ENCODE measurements at regions not wholly inside any gene's neighbourhood (a gene's known extent, or its start where the extent isn't known, plus 50 kb on each side); places are given as distances from the start of the nearest gene placed in this dataset.

DNA sequence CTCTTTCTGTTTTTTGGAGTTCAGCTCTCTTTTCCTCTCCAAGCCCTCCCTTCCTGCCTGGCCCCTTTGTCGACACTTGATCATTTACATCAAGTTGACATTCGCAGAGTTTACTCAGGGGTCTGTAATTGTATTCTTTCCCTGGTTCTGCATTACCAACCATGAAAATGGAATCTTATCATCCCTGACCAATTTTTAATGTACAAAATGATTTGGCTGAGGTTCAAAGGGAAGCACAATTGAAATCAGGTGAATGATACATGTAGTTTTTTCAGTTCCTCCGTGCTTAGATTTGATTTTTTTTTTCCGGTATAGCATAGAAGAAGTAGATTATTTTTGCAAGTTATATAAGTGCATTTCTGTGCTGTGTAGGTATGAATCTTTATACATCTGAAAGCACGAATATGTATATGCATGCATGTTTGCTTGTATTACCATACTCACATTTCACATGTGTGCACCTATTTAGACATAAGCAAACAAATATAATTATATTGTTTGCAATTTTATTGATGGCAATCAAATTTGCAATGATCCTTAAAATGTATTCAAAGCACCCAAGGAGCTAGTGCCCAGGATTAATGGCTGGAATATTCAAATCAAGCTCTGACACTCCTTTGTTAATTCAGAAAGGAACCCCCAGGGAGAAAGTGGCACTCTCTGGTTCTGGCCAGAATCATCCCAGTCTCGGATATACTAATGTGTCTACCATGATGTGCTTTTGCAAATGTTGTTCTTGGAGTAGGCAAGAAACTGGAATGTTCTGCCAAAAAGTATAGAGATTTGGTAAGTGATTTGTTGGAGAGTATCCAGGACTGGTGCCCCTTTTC is 189.3 kb downstream of the VRK1 start:
- no peak for DNase-seq

DNA sequence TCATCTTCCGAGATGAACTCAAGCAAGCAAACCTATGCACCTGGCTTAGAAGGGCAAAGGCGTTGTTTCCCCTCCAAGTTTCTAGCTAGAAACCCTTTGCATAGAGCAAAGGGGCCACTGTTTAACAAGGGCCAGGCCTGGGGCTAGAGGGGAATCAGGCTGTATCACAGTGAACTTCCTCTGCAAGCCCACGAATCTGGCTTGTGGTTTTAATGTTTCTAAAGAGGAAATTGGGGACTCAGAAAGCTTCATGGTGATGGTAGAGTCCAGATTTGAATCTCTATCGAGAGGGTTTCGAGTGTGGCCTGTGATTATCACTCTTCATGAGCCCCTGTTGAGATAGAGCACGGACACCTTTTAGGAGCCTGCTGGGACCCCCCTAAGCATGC is 189.9 kb downstream of the VRK1 start:
- no peak for DNase-seq

DNA sequence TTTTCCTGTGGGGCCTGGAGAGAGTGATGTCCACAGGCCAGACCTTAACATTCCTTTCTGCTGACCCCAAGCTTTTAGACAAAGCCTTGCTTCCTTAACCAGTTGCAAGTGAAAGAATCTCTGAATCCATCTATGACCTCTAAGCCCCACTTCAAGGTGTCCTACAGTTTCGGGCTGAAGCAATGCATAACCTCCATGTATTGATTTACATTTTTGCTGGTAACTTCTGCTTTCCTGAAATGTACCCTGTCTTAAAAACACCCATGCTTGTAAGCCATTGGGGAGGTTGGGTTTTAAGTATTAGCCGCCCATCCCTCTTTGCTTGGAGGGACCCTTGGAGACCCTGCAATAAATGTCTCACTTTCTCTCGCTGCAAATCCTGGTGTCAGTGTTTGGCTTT is 190.6 kb downstream of the VRK1 start:
- no peak for DNase-seq

DNA sequence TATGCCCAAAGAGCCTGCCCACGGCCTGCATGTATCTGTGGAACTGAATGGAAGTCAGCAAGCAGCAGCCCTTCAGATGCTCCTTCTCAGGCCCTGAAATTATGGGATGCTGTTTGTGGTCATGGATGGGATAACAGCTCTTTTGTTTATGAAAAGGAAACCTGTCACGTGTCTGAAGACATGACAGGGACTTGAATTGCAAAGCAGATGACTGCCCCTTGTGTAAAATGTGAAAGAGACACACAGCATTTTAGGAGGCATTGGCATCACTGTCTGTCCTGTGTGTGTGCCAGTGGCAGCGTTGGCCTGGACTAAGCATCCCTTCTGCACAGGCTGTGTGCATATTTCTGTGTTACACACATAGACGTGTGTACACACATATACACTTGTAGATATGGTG is 192.1 kb downstream of the VRK1 start:
- DNase-seq, result no peak

DNA sequence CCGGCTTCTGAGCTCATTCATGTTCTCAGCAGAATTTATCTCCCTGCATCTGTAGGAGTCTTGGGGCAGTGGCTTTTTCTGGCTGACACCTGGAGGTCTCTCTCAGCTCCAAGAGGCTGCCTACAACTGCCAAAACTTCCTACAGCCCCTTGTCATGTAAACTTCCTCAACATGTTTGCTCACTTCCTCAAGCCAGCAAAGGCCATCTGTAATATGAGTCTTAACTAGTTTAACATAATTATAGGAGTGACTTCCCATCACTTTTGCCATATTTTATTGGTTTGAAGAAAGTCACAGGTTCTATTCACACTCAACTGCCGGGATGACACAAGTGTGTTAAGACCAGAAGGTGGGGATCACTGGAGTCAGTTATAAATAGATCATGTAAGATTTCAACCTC is 194.0 kb downstream of the VRK1 start:
- no peak for DNase-seq

DNA sequence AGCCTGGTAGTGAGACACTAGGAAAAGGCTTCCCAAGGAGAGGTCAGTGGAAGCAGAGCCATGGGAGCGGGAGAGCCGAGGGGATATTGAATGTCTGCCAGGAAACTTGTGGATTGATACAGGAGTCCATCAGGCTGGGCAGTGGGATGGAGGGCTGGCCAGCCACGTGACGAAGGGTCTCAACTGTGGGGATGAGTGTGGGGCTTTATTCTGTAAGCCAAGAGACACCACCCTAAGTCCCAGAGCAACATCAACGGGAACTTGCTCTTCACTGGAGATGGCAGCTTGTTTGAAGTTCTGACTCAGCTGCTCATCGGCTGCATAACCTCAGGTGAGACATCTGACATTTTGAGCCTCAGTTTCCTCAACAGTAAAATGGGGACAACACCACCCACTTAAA is 197.8 kb downstream of the VRK1 start:
- DNase-seq, result no peak

DNA sequence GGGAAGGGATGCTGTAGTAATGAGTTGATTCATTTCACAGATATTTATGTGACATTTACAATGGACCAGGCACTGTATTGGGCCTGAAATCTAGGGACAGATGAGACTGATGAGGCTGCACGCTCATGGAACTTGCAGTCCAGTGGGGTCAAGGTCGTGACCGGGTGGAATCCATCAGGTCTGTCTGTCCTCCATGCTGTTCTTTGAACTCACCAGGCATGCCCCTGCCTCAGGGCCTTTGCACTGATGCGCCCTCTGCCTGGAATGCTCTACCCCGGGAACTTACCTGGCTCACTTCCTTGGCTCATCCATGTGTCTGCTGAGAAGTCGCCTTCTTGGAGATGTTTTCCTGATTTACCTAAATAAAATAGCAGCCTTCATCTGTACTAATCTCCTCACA is 200.1 kb downstream of the VRK1 start:
- DNase-seq, result no peak

DNA sequence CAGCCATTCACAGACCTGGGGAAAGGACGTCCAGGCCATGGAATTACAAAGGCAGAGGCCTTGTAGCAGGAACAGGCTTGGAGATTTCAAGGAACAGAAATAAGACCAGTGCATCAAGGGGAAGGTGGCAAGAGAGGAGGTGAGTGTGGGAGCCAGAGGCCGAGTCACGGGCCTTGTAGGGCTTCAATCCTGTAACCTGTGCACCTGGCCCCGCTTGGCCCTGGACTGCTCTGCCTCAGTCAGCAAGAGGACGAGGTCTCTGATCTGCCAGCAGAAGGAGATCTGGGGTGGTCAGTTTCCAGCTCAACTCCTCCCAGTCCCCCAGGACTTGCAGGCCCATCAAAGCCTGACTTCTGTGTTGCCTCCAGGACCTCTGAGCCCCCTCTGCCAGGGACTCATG is 200.8 kb downstream of the VRK1 start:
- DNase-seq, result no peak

DNA sequence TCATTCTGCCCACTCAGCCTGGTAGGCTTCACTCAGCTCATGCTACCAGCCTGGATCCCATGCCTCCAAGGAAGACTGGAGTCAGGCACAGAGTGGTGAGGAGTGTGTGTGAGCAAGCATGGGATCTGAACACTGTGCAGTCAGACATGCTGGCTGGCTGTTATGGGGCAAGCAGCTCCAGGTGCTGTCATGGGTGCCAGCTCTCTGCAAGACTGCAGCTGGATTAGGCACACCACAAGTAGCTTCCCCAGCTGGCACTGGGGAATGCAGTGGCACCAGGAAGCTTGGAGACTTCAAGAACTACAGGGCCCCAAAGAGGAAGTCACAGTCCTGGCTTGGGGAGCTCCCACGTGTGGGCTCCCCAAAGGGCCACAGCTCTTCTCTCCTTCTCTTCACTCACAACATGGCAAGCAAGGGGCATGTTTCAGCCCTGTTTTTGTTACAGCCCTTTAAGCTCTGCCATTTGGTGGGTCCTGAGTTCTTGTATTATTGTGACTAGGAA is 202.5 kb downstream of the VRK1 start:
- no peak for DNase-seq

DNA sequence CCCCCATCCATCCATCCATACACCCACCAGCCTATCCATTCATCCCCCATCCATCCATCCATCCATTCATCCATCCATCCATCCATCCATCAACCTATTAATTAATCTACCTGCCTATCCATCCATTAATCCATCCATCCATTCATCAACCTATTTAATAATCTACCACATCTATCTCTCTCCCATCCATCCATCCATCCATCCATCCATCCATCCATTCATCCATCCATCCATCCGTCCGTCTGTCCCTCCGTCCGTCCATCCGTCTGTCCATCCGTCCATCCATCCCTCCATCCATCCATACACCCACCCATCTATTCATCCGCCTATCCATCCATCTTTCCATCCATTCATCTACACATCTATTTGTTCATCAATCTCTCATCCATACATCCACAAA is 205.3 kb downstream of the VRK1 start:
- DNase-seq, result no peak

DNA sequence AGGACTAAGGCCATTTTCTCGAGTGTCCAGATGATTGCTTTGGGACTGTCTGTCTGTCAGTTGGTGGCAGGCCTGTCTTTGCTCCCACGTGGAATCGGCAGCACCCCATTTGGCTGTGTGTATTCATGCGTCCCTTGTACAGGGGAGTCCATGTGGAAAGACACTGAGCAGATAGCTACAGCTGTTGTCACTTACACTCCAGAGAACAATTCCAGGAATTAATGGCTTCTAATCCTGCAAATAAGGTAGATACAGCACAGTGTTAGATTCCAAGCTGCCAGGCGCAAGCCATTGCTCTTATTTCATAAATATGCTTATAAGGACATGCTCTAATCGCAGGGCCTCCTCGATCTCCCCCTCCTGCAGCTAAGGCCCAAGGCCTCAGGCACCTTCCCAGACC is 208.8 kb downstream of the VRK1 start:
- no peak for DNase-seq

DNA sequence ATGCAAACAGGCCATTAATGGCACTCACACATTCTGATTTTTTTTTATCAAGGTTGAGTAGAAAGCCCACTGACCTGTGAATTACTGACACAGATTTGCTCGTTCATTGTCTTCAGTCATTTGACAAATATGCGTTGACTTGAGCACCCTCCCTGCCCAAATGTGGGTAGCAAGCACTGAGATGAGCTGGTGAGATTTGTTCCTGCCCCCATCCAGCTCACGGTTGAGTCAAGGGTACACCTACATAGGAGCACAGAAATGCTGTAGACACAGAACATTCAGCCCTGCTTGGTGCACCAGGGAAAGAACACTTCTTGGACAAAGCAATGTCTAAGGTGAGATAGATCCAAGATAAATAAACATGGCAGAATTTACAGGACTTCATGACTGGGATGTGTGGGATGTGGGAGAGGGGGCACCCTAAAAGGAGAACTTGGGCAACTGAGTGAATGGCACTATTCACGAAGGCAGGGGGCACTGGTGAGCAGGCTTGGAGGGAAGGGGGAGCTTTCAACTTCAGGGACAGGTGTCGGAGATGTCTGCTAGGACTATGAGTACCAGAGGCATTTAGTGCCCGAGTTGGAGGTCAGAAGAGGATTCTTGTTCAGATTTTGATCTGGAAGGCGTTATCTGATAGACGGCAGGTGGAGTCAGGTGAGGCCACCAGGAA is 213.4 kb downstream of the VRK1 start:
- no peak for DNase-seq

DNA sequence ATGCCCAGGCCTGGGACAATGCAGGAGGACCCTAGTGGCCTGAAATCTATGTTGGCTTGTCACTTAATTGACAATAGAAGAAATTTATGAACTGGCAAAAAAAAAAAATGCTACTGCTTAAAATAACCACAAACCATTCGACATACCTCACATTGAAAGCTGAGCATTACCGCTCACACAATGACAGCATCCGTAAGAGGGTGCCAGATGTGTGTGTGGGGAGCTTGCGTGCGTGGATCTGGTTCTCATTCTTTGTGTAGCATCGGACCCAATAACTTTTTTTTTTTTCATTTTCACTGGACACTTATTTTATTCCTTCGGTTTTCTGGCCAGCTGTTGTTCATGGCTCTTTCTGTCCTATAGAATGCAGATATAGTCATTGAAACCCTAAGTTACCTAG is 216.7 kb downstream of the VRK1 start:
- DNase-seq, result no peak

DNA sequence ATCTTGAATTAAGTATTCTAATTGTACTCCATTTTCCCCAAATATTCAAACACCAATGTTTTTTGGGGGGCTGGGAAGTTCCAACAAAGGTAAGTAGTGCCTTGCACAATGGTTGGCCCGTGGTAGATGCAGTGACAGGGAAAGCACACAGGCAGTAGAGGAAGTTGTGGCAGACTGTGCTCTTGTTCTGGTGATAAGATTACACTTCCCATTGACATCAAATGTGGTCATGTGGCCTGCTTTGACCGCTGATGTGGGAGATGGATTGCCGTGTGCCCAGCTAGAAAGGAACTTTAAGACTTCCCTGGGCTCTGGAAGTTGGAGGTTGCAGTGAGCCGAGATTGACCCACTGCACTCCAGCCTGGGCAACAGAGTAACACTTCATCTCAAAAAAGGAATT is 223.8 kb downstream of the VRK1 start:
- DNase-seq, result no peak

DNA sequence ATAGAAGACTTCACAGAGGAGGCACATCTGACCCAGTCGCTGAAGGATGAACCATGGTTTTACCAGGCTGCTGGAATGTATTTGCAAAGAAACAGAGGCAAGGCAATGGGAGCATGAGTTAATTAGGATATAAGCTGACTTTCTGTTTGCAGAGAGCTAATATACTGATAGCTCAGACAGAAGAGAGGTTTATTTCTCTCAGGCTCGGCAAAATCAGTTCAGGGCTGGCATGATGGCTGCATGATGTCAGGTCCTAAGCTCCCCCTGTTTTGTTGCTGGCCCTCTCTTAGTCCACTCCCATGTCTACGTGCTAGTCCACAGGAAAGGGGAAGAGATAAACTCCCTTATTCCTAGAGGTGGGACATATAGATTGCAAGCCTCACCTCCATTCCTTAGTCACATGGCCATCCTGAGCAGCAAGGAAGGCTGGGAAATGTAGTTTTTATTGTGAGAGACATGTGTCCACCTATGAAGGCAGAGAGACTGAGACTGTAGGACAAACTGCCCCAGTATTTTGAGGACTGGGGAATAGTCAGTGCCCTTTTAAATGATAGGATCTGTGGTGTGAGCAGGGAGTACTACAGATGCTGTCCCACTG is 224.5 kb downstream of the VRK1 start:
- no peak for DNase-seq

DNA sequence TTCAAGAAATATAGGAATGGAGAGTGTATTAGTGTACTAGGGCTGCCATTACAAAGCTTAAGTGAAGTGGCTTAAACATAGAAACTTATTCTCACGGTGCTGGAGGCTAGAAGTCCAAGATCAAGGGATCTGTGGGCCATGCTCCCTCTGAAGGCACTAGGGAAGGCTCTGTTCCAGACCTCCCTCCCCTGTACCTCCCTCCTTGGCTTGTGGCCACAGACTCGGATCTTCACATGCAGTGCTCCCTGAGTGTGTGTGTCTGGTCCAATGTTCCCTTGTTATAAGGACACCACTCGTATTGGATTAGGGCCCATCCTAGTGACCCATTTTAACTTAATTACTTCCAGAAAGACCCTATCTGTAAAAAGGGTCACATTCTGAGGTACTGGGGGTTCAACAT is 225.6 kb downstream of the VRK1 start:
- no peak for DNase-seq

DNA sequence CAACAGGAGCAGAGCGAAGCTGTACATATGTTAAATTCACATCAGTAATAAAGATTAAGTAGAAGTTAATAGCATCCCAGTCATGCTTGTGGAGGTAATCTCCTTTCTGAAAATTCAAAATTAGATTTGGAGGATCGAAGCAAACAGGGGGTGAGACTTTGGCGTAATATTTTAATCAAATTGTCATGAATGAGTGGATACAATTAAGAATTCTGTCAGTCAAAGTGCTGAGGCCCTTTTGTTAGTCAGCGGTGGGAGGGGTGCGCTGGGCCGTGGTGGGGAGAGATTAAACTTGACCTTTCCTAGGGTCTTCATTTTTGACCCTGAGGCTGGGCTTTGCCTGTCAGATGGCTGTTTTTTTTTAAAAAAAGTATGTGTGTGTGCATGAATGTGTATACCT is 226.7 kb downstream of the VRK1 start:
- DNase-seq, result no peak

DNA sequence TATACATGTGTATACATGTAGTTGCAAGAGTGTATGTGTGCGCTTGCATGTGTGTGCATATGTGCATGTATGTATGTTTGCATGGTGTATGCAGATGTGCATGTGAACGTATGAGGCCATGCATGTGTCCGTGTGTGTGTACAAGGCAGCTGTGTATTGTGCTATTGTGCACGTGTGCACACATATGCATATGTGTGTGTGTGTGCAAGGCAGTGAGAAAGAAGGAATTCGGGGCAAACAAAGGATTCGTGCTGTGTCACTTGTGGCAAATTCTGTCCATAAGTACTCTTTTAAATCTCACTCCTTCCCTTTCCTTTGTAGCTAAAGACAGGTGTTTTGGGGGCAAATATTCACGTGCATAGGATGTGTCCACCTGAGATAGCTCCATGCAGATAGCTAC is 227.1 kb downstream of the VRK1 start:
- DNase-seq, result no peak

DNA sequence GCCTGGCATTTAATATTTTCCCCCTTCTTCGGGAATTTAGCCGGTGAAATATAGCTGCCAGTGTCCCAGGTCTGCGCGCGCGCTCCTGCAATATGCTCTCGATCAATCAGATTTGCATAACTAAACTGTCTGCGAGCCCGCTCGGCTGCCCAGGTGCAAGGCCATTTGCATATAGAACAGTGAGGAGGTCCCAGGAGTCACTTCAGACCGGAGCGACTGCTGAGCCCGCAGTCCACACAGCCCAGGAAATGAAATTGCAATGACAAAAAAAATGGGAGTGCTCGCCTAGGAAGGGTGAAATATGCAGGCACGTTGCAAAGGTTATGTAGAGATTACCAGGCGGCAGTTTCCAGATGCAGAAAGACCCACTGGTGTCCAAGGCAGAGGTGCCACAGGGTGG is 228.5 kb downstream of the VRK1 start:
- no peak for DNase-seq

DNA sequence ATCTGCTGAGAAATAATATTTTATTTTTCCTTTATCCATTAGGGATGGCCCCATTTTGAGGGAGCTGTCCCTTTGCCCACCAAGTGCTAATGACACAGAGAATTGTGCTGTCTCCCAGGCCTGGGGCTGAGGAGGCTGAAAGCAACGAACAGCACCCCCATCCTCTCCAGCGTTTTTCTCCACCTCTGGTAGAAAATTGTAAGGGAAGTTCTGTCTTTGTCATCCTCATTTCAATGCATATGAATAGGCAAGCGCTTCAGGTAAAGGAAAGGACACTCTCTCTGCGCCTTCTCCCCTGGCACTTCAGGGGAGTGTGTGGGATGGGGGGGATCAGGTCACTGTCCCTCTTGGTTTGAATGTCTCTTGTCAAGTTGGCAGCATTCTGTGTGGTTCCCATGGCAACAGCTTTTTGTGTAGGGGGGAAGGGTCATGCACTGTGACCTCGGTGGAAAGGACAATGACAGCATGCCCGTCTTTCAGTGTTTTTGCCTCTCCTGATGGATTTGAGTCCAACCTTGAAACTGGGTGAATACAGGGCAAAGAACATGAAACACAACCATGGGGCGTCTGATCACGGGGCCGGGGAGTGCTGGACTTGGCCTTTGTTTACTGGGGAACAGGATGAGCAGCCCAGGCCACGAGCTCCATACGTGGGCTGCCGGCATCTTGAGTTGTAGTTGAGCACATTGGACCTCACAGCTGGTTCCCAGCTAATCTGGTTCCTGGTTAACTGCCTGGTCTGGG is 230.2 kb downstream of the VRK1 start:
- DNase-seq, result no peak

DNA sequence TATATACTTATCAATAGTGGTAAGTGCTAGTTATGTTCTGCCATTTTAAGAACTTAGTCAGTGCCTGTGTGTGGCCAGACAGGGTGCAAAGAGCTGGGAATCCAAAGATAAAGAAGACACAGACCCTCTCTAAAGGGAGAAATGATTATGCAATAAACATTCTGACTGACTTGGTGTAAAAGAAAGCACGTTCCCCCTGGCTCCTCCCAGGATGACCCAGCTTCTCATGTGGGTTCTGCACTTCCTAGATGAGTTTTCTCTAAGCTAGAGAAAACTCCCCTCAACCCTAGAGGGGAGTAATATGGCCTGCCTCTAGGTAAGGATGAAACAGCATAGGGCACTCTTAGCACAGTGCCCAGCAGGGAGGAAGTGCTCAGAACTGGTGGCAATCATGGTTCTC is 231.2 kb downstream of the VRK1 start:
- no peak for DNase-seq

DNA sequence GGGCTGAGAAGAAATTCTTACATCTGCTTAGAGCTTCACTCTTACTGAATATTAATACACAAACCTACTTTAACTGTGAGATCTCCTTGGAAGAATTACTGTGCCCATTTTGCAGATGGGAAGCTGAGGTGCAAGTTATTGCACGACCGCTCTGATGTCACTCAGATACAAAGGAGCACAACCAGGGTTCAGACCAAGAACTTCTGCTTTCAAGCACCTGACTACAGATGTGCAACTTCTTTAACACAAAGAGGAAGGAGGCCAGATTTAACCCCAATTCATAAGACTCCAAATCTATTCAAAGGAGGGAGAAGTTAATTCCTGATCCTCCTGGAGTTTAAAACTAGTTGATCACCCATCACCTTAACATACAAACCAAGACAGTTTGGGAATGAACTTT is 232.6 kb downstream of the VRK1 start:
- no peak for DNase-seq

DNA sequence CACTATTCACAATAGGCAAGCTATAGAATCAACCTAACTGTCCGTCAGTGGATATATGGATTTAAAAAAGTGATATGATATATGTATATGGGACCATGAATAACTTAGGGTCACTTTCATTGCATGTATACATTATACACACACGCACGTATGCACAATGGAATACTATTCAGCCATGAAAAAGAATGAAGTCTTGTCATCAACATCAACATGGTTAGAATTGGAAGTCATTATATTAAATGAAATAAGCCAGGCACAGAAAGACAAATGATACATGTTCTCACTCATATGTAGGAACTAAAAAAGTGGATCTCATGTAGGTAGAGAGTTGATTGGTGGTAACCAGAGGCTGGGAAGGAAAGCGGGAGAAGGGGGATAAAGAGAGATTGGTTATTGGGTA is 234.3 kb downstream of the VRK1 start:
- no peak for DNase-seq

Data from fibroblast of upper back skin (primary cell).